WI38 (cell line): ENCODE measurements at regions not wholly inside any gene's neighbourhood (a gene's known extent, or its start where the extent isn't known, plus 50 kb on each side); places are given as distances from the start of the nearest gene placed in this dataset.

Experiments used
- H3K4me3 ChIP-seq: 2 replicates; pipeline ENCODE4 v1.5.1; 2011; ENCODE audit warnings: low read depth, mild to moderate bottlenecking, control low read depth, low read length
- CTCF ChIP-seq: IDR thresholded peaks from 2 replicates; pipeline ENCODE4 v1.5.1; 2012; ENCODE audit warnings: low read depth, mild to moderate bottlenecking, control low read depth, low read length

- no peak overlapping the region for H3K4me3 ChIP-seq
- no peak for TF ChIP-seq CTCF
Observed at GRCh38 chr4:137180349-137180748, 351.9 kb downstream of the PCDH18 start.

- H3K4me3 ChIP-seq, result no peak overlapping the region
- no peak for TF ChIP-seq CTCF
Observed at GRCh38 chr4:137156807-137157206, 375.5 kb downstream of the PCDH18 start.

GRCh38 chr4:137156054-137156453, 376.2 kb downstream of the PCDH18 start:
- no peak for TF ChIP-seq CTCF
- no peak overlapping the region for H3K4me3 ChIP-seq

- H3K4me3 ChIP-seq, result no peak overlapping the region
- no peak for TF ChIP-seq CTCF
Observed at GRCh38 chr4:137131201-137131600, 401.1 kb downstream of the PCDH18 start.

- no peak for TF ChIP-seq CTCF
- H3K4me3 ChIP-seq, result no peak overlapping the region
Observed at GRCh38 chr4:137129845-137130244, 402.4 kb downstream of the PCDH18 start.

GRCh38 chr4:137129441-137129840, 402.9 kb downstream of the PCDH18 start:
- TF ChIP-seq CTCF, result no peak
- no peak overlapping the region for H3K4me3 ChIP-seq

GRCh38 chr4:137125011-137125410, 407.3 kb downstream of the PCDH18 start:
- peak overlapping the region; percentile 48 for H3K4me3 ChIP-seq
- TF ChIP-seq CTCF, result no peak
